Stomach (tissue), 4 donors: ENCODE measurements at regions not wholly inside any gene's neighbourhood (a gene's known extent, or its start where the extent isn't known, plus 50 kb on each side); places are given as distances from the start of the nearest gene placed in this dataset.

ENCODE experiments used
- POLR2A ChIP-seq, 4 donors: fragments of 450-650 bp; IDR thresholded peaks; one replicate each; pipeline ENCODE4 v1.6.1; 2016; ENCODE audit warnings: antibody characterized with exemption in 4 of 4, control low read depth in 2 of 4, mild to moderate bottlenecking in 1 of 4, moderate library complexity in 1 of 4
- POLR2AphosphoS5 ChIP-seq, 3 donors: sonication (generic); formaldehyde crosslinking; IDR thresholded peaks; one replicate each; pipeline ENCODE4 v1.6.1; 2016; ENCODE audit warnings: antibody characterized with exemption in 3 of 3
- TF ChIP-seq, protein P1 (sequence below), 7 experiments: fragments of 450-650 bp in 4 of 7; fragments of 200-600 bp in 3 of 7; sonication (generic) in 3 of 7; IDR thresholded peaks; one replicate each; pipeline ENCODE4 v1.5.1; 2016 to 2019; ENCODE audit warnings: antibody characterized with exemption in 7 of 7, control low read depth in 2 of 7, mild to moderate bottlenecking in 1 of 7

GRCh38 chr7:17544401-17544800 lies 245.9 kb downstream of the AHR start:
- TF ChIP-seq POLR2A (IDR thresholded peaks at IDR 0.05) (no peak), POLR2AphosphoS5 (IDR thresholded peaks at IDR 0.05) (no peak)
- TF ChIP-seq, protein P1, sequence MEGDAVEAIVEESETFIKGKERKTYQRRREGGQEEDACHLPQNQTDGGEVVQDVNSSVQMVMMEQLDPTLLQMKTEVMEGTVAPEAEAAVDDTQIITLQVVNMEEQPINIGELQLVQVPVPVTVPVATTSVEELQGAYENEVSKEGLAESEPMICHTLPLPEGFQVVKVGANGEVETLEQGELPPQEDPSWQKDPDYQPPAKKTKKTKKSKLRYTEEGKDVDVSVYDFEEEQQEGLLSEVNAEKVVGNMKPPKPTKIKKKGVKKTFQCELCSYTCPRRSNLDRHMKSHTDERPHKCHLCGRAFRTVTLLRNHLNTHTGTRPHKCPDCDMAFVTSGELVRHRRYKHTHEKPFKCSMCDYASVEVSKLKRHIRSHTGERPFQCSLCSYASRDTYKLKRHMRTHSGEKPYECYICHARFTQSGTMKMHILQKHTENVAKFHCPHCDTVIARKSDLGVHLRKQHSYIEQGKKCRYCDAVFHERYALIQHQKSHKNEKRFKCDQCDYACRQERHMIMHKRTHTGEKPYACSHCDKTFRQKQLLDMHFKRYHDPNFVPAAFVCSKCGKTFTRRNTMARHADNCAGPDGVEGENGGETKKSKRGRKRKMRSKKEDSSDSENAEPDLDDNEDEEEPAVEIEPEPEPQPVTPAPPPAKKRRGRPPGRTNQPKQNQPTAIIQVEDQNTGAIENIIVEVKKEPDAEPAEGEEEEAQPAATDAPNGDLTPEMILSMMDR (IDR thresholded peaks at IDR 0.05): no peak
